K562 (cell line): ENCODE measurements at regions not wholly inside any gene's neighbourhood (a gene's known extent, or its start where the extent isn't known, plus 50 kb on each side); places are given as distances from the start of the nearest gene placed in this dataset.

ENCODE experiments used
- ARID1B ChIP-seq: fragments of 450-650 bp; IDR thresholded peaks from 2 replicates; pipeline ENCODE4 v1.6.1; 2016; ENCODE audit warnings: antibody characterized with exemption, mild to moderate bottlenecking, inconsistent platforms
- CBFA2T3 ChIP-seq: fragments of 450-650 bp; IDR thresholded peaks from 2 replicates; pipeline ENCODE4 v1.6.1; 2017
- DPF2 ChIP-seq: fragments of 450-650 bp; IDR thresholded peaks from 2 replicates; pipeline ENCODE4 v1.6.1; 2016
- EHMT2 ChIP-seq: fragments of 450-650 bp; IDR thresholded peaks from 2 replicates; pipeline ENCODE4 v1.6.1; 2018; ENCODE audit warnings: antibody characterized with exemption
- FOS ChIP-seq: IDR thresholded peaks from 3 replicates; pipeline ENCODE4 v1.6.1; 2011; ENCODE audit not compliant: insufficient read length; ENCODE audit errors: extremely low read depth
- FOSL1 ChIP-seq: fragments of 200-800 bp; sonication (Bioruptor generic); conservative IDR thresholded peaks from 2 replicates; pipeline ENCODE4 v1.6.1; 2016; ENCODE audit warnings: missing genetic modification characterization, missing compliant biosample characterization
- JUN ChIP-seq, 2 experiments: sonication (generic) in 1 of 2; formaldehyde crosslinking in 1 of 2; IDR thresholded peaks; 2 replicates each; pipeline versions ENCODE4 v1.6.1 to v1.8.0; 2012 to 2022; ENCODE audit warnings: borderline replicate concordance in 2 of 2, mild to moderate bottlenecking in 2 of 2, improper control_type of control experiment in 1 of 2, low read depth in 1 of 2, low read length in 1 of 2, missing genetic modification reagents in 1 of 2
- KDM1A ChIP-seq, 2 experiments: fragments of 450-650 bp; IDR thresholded peaks; 2 replicates each; pipeline ENCODE4 v1.6.1; 2016; ENCODE audit warnings: mild to moderate bottlenecking in 2 of 2
- NFYB ChIP-seq: IDR thresholded peaks from 2 replicates; pipeline ENCODE4 v1.6.1; 2011; ENCODE audit warnings: mild to moderate bottlenecking, moderate library complexity; ENCODE audit not compliant: insufficient read length; ENCODE audit errors: extremely low read depth
- SMAD2 ChIP-seq: fragments of 150-350 bp; IDR thresholded peaks from 2 replicates; pipeline ENCODE4 v1.6.1; 2014; ENCODE audit warnings: low read depth, mild to moderate bottlenecking, low read length
- SMARCE1 ChIP-seq: fragments of 450-650 bp; IDR thresholded peaks from 2 replicates; pipeline ENCODE4 v1.7.1; 2016; ENCODE audit warnings: mild to moderate bottlenecking
- STAT5B ChIP-seq: fragments of 250-450 bp; sonication (Bioruptor Pico); IDR thresholded peaks from 2 replicates; pipeline ENCODE4 v1.8.0; 2021; ENCODE audit warnings: mild to moderate bottlenecking, inconsistent platforms
- TEAD1 ChIP-seq, 2 experiments: fragments of 450-650 bp in 1 of 2; sonication (generic) in 1 of 2; formaldehyde crosslinking; IDR thresholded peaks; 2 replicates each; pipeline versions ENCODE4 v1.4.0 to v1.8.0; 2020 to 2022; ENCODE audit warnings: mild to moderate bottlenecking in 2 of 2, missing genetic modification reagents in 1 of 2
- TF ChIP-seq, protein P1 (sequence below), 2 experiments: fragments of 450-650 bp; IDR thresholded peaks; 2 replicates each; pipeline ENCODE4 v1.6.1; 2016; ENCODE audit warnings: mild to moderate bottlenecking in 2 of 2, borderline replicate concordance in 1 of 2, low read depth in 1 of 2, moderate library complexity in 1 of 2
- TF ChIP-seq, protein P2 (sequence below): fragments of 250-450 bp; sonication (Bioruptor Pico); IDR thresholded peaks from 2 replicates; pipeline ENCODE4 v1.8.0; 2022; ENCODE audit warnings: moderate library complexity, mild to moderate bottlenecking, inconsistent platforms
- TF ChIP-seq, protein P3 (sequence below), 2 experiments: fragments of 450-650 bp; conservative IDR thresholded peaks; 2 replicates each; pipeline ENCODE4 v1.6.1; 2017; ENCODE audit warnings: mild to moderate bottlenecking in 2 of 2, moderate library complexity in 2 of 2

DNA sequence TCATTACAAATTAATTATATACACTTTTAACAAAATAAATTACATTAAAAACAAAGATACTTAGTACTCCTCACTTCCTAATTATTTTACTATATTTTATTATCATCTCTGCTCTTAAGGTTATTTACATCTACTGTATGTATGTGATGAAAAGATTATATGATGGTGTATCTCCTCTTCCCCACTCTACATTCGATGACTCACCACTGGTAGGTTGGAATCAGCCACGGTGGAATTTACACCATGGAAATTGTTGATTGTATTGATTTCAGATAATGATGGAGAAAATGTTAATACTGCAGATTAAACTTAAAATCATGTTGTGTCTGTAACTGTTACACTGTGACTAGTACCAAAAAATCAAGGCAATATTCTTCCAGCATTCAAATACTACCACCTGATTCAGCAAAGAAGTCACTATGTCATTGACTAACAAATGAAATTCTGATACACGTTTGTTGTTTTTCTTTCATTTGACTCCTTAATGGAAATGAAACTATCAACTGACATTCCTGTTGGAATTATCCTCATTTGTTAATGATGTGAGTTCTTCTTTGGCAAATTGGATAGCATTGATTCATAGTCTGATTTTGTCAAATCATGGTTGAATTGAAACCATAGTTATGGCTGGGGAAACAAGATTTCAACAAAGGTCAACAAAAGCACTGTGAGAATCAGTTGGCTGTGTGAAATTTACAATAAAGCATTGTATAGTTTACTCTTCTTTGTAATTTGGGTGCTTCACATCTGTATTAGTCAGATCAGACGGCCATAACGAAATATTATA, 69.0 kb upstream of the NLK start (continued):
- TF ChIP-seq, protein P1, sequence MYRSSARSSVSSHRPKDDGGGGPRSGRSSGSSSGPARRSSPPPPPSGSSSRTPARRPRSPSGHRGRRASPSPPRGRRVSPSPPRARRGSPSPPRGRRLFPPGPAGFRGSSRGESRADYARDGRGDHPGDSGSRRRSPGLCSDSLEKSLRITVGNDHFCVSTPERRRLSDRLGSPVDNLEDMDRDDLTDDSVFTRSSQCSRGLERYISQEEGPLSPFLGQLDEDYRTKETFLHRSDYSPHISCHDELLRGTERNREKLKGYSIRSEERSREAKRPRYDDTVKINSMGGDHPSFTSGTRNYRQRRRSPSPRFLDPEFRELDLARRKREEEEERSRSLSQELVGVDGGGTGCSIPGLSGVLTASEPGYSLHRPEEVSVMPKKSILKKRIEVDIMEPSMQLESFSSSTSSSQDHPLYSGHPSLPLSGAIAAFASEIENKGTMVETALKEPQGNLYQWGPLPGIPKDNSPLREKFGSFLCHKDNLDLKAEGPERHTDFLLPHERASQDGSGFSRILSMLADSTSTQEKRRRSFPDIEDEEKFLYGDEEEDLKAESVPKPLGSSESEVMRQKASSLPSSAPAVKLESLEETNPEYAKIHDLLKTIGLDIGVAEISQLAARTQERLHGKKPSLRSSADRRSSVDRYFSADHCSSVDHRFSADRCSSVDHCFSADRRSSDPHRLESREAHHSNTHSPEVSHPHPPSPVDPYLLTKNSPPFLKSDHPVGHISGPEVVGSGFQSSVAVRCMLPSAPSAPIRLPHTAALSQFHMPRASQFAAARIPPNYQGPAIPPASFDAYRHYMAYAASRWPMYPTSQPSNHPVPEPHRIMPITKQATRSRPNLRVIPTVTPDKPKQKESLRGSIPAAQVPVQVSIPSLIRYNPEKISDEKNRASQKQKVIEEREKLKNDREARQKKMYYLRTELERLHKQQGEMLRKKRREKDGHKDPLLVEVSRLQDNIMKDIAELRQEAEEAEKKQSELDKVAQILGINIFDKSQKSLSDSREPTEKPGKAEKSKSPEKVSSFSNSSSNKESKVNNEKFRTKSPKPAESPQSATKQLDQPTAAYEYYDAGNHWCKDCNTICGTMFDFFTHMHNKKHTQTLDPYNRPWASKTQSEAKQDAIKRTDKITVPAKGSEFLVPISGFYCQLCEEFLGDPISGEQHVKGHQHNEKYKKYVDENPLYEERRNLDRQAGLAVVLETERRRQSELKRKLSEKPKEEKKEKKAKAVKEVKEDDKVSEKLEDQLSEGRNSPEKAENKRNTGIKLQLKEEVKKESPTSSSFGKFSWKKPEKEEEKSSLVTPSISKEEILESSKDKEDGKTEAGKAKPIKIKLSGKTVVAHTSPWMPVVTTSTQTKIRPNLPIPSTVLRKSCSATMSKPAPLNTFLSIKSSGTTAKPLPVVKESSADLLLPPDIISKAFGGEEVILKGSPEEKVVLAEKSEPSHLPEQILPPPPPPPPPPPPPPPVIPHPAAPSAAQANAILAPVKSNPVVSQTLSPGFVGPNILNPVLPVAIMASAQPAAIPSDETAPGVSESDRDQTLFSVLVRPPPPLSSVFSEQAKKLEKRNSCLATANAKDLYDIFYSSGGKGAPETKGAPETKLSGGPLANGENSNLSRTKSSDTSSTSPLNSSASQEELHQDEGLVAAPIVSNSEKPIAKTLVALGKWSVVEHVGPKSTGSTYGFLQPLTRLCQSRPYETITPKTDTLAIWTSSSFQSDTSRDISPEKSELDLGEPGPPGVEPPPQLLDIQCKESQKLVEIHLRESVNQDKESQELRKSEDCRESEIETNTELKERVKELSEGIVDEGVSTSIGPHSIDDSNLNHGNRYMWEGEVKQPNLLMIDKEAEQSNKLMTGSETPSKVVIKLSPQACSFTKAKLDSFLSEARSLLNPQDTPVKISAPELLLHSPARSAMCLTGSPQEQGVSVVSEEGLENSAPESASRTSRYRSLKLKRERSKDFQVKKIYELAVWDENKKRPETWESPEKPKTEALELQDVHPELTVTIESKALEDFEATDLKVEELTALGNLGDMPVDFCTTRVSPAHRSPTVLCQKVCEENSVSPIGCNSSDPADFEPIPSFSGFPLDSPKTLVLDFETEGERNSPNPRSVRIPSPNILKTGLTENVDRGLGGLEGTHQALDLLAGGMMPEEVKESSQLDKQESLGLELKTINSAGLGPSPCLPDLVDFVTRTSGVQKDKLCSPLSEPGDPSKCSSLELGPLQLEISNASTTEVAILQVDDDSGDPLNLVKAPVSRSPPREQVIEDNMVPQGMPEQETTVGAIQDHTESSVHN (IDR thresholded peaks at IDR 0.05; ENCODE audit: borderline replicate concordance in 1 of 2, low read depth in 1 of 2): no peak
- TF ChIP-seq KDM1A (IDR thresholded peaks at IDR 0.05): peak; percentile 88 to 92
- TF ChIP-seq TEAD1 (CRISPR knock-in tag; IDR thresholded peaks at IDR 0.05): no peak
- 0 out of 2 replicates have a peak, but pooled peaks have one; percentile 25 for TF ChIP-seq SMARCE1
- TF ChIP-seq ARID1B: peak; percentile 54
- TF ChIP-seq FOS: peak; percentile 42
- TF ChIP-seq, protein P2, sequence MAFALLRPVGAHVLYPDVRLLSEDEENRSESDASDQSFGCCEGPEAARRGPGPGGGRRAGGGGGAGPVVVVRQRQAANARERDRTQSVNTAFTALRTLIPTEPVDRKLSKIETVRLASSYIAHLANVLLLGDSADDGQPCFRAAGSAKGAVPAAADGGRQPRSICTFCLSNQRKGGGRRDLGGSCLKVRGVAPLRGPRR (CRISPR knock-in tag): no peak
- TF ChIP-seq STAT5B (CRISPR knock-in tag): no peak
- TF ChIP-seq JUN (IDR thresholded peaks at IDR 0.05; ENCODE audit: borderline replicate concordance, low read depth, low read length): peak; percentile 47; the same call in 1 of the 2 replicates
- TF ChIP-seq JUN (CRISPR knock-in tag; IDR thresholded peaks at IDR 0.05; ENCODE audit: borderline replicate concordance): no peak
- TF ChIP-seq, protein P3, sequence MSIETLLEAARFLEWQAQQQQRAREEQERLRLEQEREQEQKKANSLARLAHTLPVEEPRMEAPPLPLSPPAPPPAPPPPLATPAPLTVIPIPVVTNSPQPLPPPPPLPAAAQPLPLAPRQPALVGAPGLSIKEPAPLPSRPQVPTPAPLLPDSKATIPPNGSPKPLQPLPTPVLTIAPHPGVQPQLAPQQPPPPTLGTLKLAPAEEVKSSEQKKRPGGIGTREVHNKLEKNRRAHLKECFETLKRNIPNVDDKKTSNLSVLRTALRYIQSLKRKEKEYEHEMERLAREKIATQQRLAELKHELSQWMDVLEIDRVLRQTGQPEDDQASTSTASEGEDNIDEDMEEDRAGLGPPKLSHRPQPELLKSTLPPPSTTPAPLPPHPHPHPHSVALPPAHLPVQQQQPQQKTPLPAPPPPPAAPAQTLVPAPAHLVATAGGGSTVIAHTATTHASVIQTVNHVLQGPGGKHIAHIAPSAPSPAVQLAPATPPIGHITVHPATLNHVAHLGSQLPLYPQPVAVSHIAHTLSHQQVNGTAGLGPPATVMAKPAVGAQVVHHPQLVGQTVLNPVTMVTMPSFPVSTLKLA (conservative IDR thresholded peaks at IDR 0.05): 0 out of 4 replicates have a peak, but pooled peaks of 1 of the 2 experiments have one; percentile 16
- no peak for TF ChIP-seq SMAD2
- TF ChIP-seq FOSL1 (tag): peak; percentile 78
- TF ChIP-seq EHMT2: peak; percentile 50; the same call in 1 of the 2 replicates
- no peak for TF ChIP-seq NFYB
- TF ChIP-seq DPF2: peak; percentile 62
- TF ChIP-seq CBFA2T3: peak; percentile 13; the same call in 1 of the 2 replicates
- TF ChIP-seq, all 486 proteins: peak for 16
